Hepatocyte (in vitro differentiated cells): ENCODE measurements at regions not wholly inside any gene's neighbourhood (a gene's known extent, or its start where the extent isn't known, plus 50 kb on each side); places are given as distances from the start of the nearest gene placed in this dataset.

Source experiments
- DNase-seq: peaks from one replicate; pipeline ENCODE4 v3.0.0-alpha.2; 2016; ENCODE audit warnings: low spot score
- H2AFZ ChIP-seq: fragments of 200-600 bp; sonication (generic); 2 replicates; pipeline ENCODE4 v1.6.0; 2016; ENCODE audit warnings: antibody characterized with exemption, mild to moderate bottlenecking
- H3K27ac ChIP-seq: fragments of 200-600 bp; sonication (generic); 2 replicates; pipeline ENCODE4 v1.5.1; 2016; ENCODE audit warnings: mild to moderate bottlenecking
- H3K27me3 ChIP-seq: fragments of 200-600 bp; sonication (generic); 2 replicates; pipeline ENCODE4 v1.6.1; 2016
- H3K36me3 ChIP-seq: fragments of 200-600 bp; sonication (generic); replicated peaks from 2 replicates; pipeline ENCODE4 v1.5.1; 2016; ENCODE audit warnings: low read depth; ENCODE audit not compliant: insufficient read depth
- H3K4me1 ChIP-seq: fragments of 200-600 bp; sonication (generic); 2 replicates; pipeline ENCODE4 v1.5.1; 2016; ENCODE audit warnings: mild to moderate bottlenecking, moderate library complexity; ENCODE audit not compliant: insufficient read depth
- H3K4me2 ChIP-seq: fragments of 200-600 bp; sonication (generic); 2 replicates; pipeline ENCODE4 v1.6.0; 2016
- H3K4me3 ChIP-seq: fragments of 200-600 bp; sonication (generic); 2 replicates; pipeline ENCODE4 v1.5.1; 2016; ENCODE audit warnings: mild to moderate bottlenecking
- H3K79me2 ChIP-seq: fragments of 200-600 bp; sonication (generic); 2 replicates; pipeline ENCODE4 v1.6.0; 2017; ENCODE audit warnings: mild to moderate bottlenecking
- H3K9me2 ChIP-seq: fragments of 200-600 bp; sonication (generic); replicated peaks from 2 replicates; pipeline ENCODE4 v1.6.0; 2017; ENCODE audit warnings: mild to moderate bottlenecking; ENCODE audit not compliant: insufficient read depth
- H3K9me3 ChIP-seq: fragments of 200-600 bp; sonication (generic); 2 replicates; pipeline ENCODE4 v1.5.1; 2016; ENCODE audit warnings: low read depth, mild to moderate bottlenecking
- H4K20me1 ChIP-seq: fragments of 200-600 bp; sonication (generic); 2 replicates; pipeline ENCODE4 v1.6.0; 2016; ENCODE audit warnings: mild to moderate bottlenecking; ENCODE audit not compliant: insufficient read depth, poor library complexity, severe bottlenecking
- CTCF ChIP-seq: fragments of 200-600 bp; sonication (generic); IDR thresholded peaks from 2 replicates; pipeline ENCODE4 v1.5.1; 2016; ENCODE audit warnings: antibody characterized with exemption, mild to moderate bottlenecking; ENCODE audit not compliant: poor library complexity
- EZH2 ChIP-seq: fragments of 200-600 bp; sonication (generic); IDR thresholded peaks from 2 replicates; pipeline ENCODE4 v1.6.1; 2016; ENCODE audit warnings: antibody characterized with exemption, mild to moderate bottlenecking, borderline replicate concordance
- EZH2phosphoT487 ChIP-seq: fragments of 200-600 bp; sonication (generic); IDR thresholded peaks from one replicate; pipeline ENCODE4 v1.6.1; 2018; ENCODE audit warnings: antibody characterized with exemption, mild to moderate bottlenecking, low read depth, moderate library complexity; ENCODE audit not compliant: unreplicated experiment, severe bottlenecking
- WGBS: methylation state at CpG from one replicate; pipeline ENCODE4 v1.1.6; 2016; ENCODE audit warnings: low lambda C conversion rate; ENCODE audit errors: missing lambda C conversion rate; 5-methylcytosine and 5-hydroxymethylcytosine counted together

- H3K4me2 ChIP-seq = no peak overlapping the region
- no peaks in the 10 kb centered on the region for H3K9me3 ChIP-seq
- no peaks in the 10 kb centered on the region for H4K20me1 ChIP-seq
- H3K9me2 ChIP-seq = no peaks in the 10 kb centered on the region
- no peak for DNase-seq
- no peaks in the 10 kb centered on the region for H3K36me3 ChIP-seq
- no peak overlapping the region for H3K4me3 ChIP-seq
- H3K79me2 ChIP-seq = no peaks in the 10 kb centered on the region
- 89% methylated on average over 18 of the region's 19 CpGs for WGBS
- H2AFZ ChIP-seq = no peak overlapping the region
- no peaks in the 10 kb centered on the region for H3K4me1 ChIP-seq
- TF ChIP-seq EZH2phosphoT487 = no peak
- TF ChIP-seq EZH2 = no peak
- no peak for TF ChIP-seq CTCF
- no peaks in the 10 kb centered on the region for H3K27me3 ChIP-seq
- H3K27ac ChIP-seq = no peak overlapping the region
Measured at GRCh38 chr2:11094021-11094810, 61.1 kb upstream of the SLC66A3 start.

DNA sequence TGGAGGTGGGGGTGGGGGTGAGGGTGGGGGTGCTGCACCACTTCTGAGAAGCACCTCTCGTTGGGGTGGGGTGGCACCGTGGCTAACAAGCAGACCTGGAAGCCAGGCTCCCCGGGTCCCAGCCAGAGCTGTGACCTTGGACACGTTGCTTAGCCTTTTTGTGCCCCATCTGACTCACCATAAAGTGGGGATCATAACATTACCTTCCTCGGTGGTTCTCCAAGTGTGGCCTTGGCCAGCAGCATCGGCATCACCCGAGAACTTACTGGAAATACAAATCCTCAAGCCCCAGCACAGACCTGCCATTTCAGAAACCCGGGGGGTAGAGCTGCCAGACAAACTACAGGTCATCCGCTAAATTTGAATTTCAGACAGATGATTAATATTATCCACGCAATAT is 58.7 kb upstream of the SLC66A3 start:
- Histone ChIP-seq H3K36me3 (no peaks in the 10 kb centered on the region), H2AFZ (no peak overlapping the region), H3K27me3 (no peaks in the 10 kb centered on the region), H3K9me3 (no peaks in the 10 kb centered on the region), H3K9me2 (no peaks in the 10 kb centered on the region), H4K20me1 (no peaks in the 10 kb centered on the region), H3K27ac (no peak overlapping the region), H3K4me1 (no peaks in the 10 kb centered on the region), H3K4me2 (no peak overlapping the region), H3K79me2 (no peaks in the 10 kb centered on the region), H3K4me3 (no peak overlapping the region)
- no peak for DNase-seq
- no peak for TF ChIP-seq EZH2phosphoT487
- no peak for TF ChIP-seq CTCF
- no peak for TF ChIP-seq EZH2
- 91% methylated on average over 8 of the region's 10 CpGs for WGBS

DNA sequence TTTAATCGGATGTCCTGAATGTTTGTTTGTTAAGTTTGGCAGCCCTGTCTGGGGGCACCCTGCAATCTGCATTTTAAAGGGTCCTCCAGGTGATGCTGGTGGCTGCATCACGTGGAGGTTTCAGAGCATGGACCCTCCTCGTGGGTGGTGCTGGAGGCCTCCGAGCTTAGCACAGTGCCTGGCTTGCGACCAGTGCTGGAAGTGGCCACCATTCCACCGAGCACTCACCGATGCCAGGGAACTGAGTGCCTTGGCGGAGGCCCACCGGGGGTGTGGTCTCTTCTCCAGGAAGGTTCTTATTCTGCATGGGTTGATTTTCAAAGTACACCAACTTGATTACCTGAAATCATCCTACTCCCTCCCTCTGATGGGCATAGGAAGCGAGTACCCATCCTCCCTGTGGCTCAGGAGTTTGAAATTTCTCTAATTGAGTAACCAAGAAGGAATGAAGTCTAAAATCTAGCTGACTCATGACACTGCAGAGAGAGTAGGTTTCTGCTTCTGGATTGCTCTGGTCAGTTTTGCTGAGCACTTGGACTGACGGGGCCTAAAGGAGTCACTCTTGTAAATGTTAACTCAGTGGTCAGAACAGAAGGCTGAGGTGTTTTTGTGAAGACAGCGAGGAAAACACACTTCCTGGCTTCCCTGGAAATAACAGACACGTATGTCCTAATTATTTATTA is 58.1 kb upstream of the SLC66A3 start:
- TF ChIP-seq CTCF = no peak
- TF ChIP-seq EZH2phosphoT487 = no peak
- H3K9me3 ChIP-seq = no peaks in the 10 kb centered on the region
- H3K4me1 ChIP-seq = no peaks in the 10 kb centered on the region
- H3K79me2 ChIP-seq = no peaks in the 10 kb centered on the region
- H3K4me3 ChIP-seq = no peak overlapping the region
- no peak overlapping the region for H3K27ac ChIP-seq
- no peak overlapping the region for H3K4me2 ChIP-seq
- no peaks in the 10 kb centered on the region for H4K20me1 ChIP-seq
- H3K9me2 ChIP-seq = no peaks in the 10 kb centered on the region
- H2AFZ ChIP-seq = no peak overlapping the region
- no peaks in the 10 kb centered on the region for H3K36me3 ChIP-seq
- no peak for DNase-seq
- WGBS = 87% methylated on average over 13 of the region's 13 CpGs
- no peaks in the 10 kb centered on the region for H3K27me3 ChIP-seq
